HG03066 (cell line): ENCODE measurements at regions not wholly inside any gene's neighbourhood (a gene's known extent, or its start where the extent isn't known, plus 50 kb on each side); places are given as distances from the start of the nearest gene placed in this dataset.

Source experiments
- ATAC-seq: cut with Tn5 transposase; IDR thresholded peaks from one replicate; pipeline ENCODE4 v1.9.1; 2021; ENCODE audit warnings: low read depth; ENCODE audit not compliant: unreplicated experiment

GRCh38 chr3:152945556-152945955, 110.6 kb downstream of the P2RY1 start:
- ATAC-seq: no peak

- ATAC-seq: no peak
These were observed 122.6 kb downstream of the P2RY1 start for GRCh38 chr3:152957491-152957890.

- ATAC-seq: no peak
These were observed 124.4 kb downstream of the P2RY1 start for GRCh38 chr3:152959307-152959706.

- no peak for ATAC-seq
These were observed 125.8 kb downstream of the P2RY1 start for GRCh38 chr3:152960684-152961083.

- no peak for ATAC-seq
These were observed 126.4 kb downstream of the P2RY1 start for GRCh38 chr3:152961323-152961722.

- ATAC-seq: no peak
These were observed 130.1 kb downstream of the P2RY1 start for GRCh38 chr3:152964911-152965609.

GRCh38 chr3:152968388-152969024, 133.6 kb downstream of the P2RY1 start:
- ATAC-seq: no peak

GRCh38 chr3:152969557-152970300, 134.8 kb downstream of the P2RY1 start:
- ATAC-seq: no peak

- ATAC-seq: no peak
These were observed 135.9 kb downstream of the P2RY1 start for GRCh38 chr3:152970851-152971250.

GRCh38 chr3:152971880-152972279, 136.9 kb downstream of the P2RY1 start:
- ATAC-seq: no peak

- no peak for ATAC-seq
These were observed 138.6 kb downstream of the P2RY1 start for GRCh38 chr3:152973575-152973974.

GRCh38 chr3:152976239-152976638, 141.3 kb downstream of the P2RY1 start:
- ATAC-seq: no peak

GRCh38 chr3:152977366-152977765, 142.4 kb downstream of the P2RY1 start:
- no peak for ATAC-seq

GRCh38 chr3:152978152-152978551, 143.2 kb downstream of the P2RY1 start:
- ATAC-seq: no peak

- no peak for ATAC-seq
These were observed 162.6 kb downstream of the P2RY1 start for GRCh38 chr3:152997526-152997925.

- ATAC-seq: no peak
These were observed 163.4 kb upstream of the RAP2B start for GRCh38 chr3:152998591-152998990.

GRCh38 chr3:153000325-153000724, 161.7 kb upstream of the RAP2B start:
- ATAC-seq: no peak

- no peak for ATAC-seq
These were observed 160.6 kb upstream of the RAP2B start for GRCh38 chr3:153001210-153002078.

GRCh38 chr3:153003441-153003840, 158.6 kb upstream of the RAP2B start:
- no peak for ATAC-seq

GRCh38 chr3:153003862-153004261, 158.2 kb upstream of the RAP2B start:
- no peak for ATAC-seq

- ATAC-seq: no peak
These were observed 153.8 kb upstream of the RAP2B start for GRCh38 chr3:153008226-153008625.
